ENCODE measurements at regions not wholly inside any gene's neighbourhood (a gene's known extent, or its start where the extent isn't known, plus 50 kb on each side); places are given as distances from the start of the nearest gene placed in this dataset.

GRCh38 chr9:108291586-108291932 is 564.2 kb downstream of the ACTL7B start:
- no peak overlapping the region for H3K27ac ChIP-seq
- no peaks in the 10 kb centered on the region for H3K4me1 ChIP-seq
- no peak for DNase-seq
- WGBS, 2 donors (ENCODE audit: low coverage in 1 of 2) = 82 to 87% methylated on average over 2 of the region's 2 CpGs
- in situ Hi-C loops (cut with MboI; ENCODE audit: low pct_ligation_motif_present in 1 of 4, low pct_unique_long_range_greater_than_20kb in 1 of 4, low sequenced_read_pairs in 3 of 4) (no loop called here), intact Hi-C loops (cut with DNase I; ENCODE audit: low total_unique reads) (no loop called here)
- no peaks in the 10 kb centered on the region for H3K9me3 ChIP-seq
- H3K4me3 ChIP-seq = no peak overlapping the region
- TF ChIP-seq POLR2A (IDR thresholded peaks at IDR 0.05) = no peak
- TF ChIP-seq POLR2AphosphoS5 (IDR thresholded peaks at IDR 0.05) = no peak
- no peak for TF ChIP-seq EP300 (IDR thresholded peaks at IDR 0.05; ENCODE audit: low read depth)
- H3K27me3 ChIP-seq = no peaks in the 10 kb centered on the region
- H3K36me3 ChIP-seq = no peaks in the 10 kb centered on the region

GRCh38 chr9:108290839-108291585 is 564.8 kb downstream of the ACTL7B start:
- in situ Hi-C loops (cut with MboI; ENCODE audit: low pct_ligation_motif_present in 1 of 4, low pct_unique_long_range_greater_than_20kb in 1 of 4, low sequenced_read_pairs in 3 of 4) = no loop called here
- Histone ChIP-seq H3K27ac (no peak overlapping the region), H3K4me1 (no peaks in the 10 kb centered on the region), H3K27me3 (no peaks in the 10 kb centered on the region), H3K9me3 (no peaks in the 10 kb centered on the region), H3K36me3 (no peaks in the 10 kb centered on the region), H3K4me3 (no peak overlapping the region)
- 69 to 80% methylated on average over 6 of the region's 6 CpGs for WGBS, 2 donors (ENCODE audit: low coverage in 1 of 2)
- intact Hi-C loops (cut with DNase I; ENCODE audit: low total_unique reads) = no loop called here
- no peak for DNase-seq
- TF ChIP-seq EP300 (IDR thresholded peaks at IDR 0.05; ENCODE audit: low read depth) (no peak), POLR2A (IDR thresholded peaks at IDR 0.05) (no peak), CTCF (IDR thresholded peaks at IDR 0.05) (no peak), POLR2AphosphoS5 (IDR thresholded peaks at IDR 0.05) (no peak)

GRCh38 chr9:108286638-108287206 is 569.1 kb downstream of the ACTL7B start:
- in situ Hi-C loops (cut with MboI; ENCODE audit: low pct_ligation_motif_present in 1 of 4, low pct_unique_long_range_greater_than_20kb in 1 of 4, low sequenced_read_pairs in 3 of 4) = no loop called here
- no peak overlapping the region for H3K27ac ChIP-seq
- no peaks in the 10 kb centered on the region for H3K4me1 ChIP-seq
- no peaks in the 10 kb centered on the region for H3K9me3 ChIP-seq
- TF ChIP-seq EP300 (IDR thresholded peaks at IDR 0.05; ENCODE audit: low read depth) (no peak), POLR2A (IDR thresholded peaks at IDR 0.05) (no peak), POLR2AphosphoS5 (IDR thresholded peaks at IDR 0.05) (no peak), CTCF (IDR thresholded peaks at IDR 0.05) (no peak)
- H3K4me3 ChIP-seq = no peak overlapping the region
- no peaks in the 10 kb centered on the region for H3K36me3 ChIP-seq
- 79 to 94% methylated on average over 3 to 7 of the region's 7 CpGs for WGBS, 2 donors (ENCODE audit: low coverage in 1 of 2)
- no peak for DNase-seq
- intact Hi-C loops (cut with DNase I; ENCODE audit: low total_unique reads) = no loop called here
- no peaks in the 10 kb centered on the region for H3K27me3 ChIP-seq

GRCh38 chr9:108283696-108284095 is 572.1 kb downstream of the ACTL7B start:
- no peak for DNase-seq
- 72 to 81% methylated on average over 6 of the region's 6 CpGs for WGBS, 2 donors (ENCODE audit: low coverage in 1 of 2)
- Histone ChIP-seq H3K27me3 (no peaks in the 10 kb centered on the region), H3K4me1 (no peaks in the 10 kb centered on the region), H3K4me3 (no peak overlapping the region), H3K9me3 (no peaks in the 10 kb centered on the region), H3K36me3 (no peaks in the 10 kb centered on the region), H3K27ac (no peak overlapping the region)
- TF ChIP-seq EP300 (IDR thresholded peaks at IDR 0.05; ENCODE audit: low read depth) = no peak
- no peak for TF ChIP-seq CTCF (IDR thresholded peaks at IDR 0.05)
- no peak for TF ChIP-seq POLR2A (IDR thresholded peaks at IDR 0.05)
- no peak for TF ChIP-seq POLR2AphosphoS5 (IDR thresholded peaks at IDR 0.05)
- intact Hi-C loops (cut with DNase I; ENCODE audit: low total_unique reads) = no loop called here
- in situ Hi-C loops (cut with MboI; ENCODE audit: low pct_ligation_motif_present in 1 of 4, low pct_unique_long_range_greater_than_20kb in 1 of 4, low sequenced_read_pairs in 3 of 4) = no loop called here

All from transverse colon (tissue), 4 donors.